Stimulated activated CD4-positive, alpha-beta T cell treated with anti-CD3 and anti-CD28 coated beads, Interleukin-12 subunit alpha, Interleukin-12 subunit beta, amount 100 ng/mL, for 24 hours (primary cell): ENCODE measurements at regions not wholly inside any gene's neighbourhood (a gene's known extent, or its start where the extent isn't known, plus 50 kb on each side); places are given as distances from the start of the nearest gene placed in this dataset.
"Not testable (repeated sequence)": the region's sequence is repeated elsewhere in the genome, so short reads cannot be mapped to it uniquely, and the experiment has no call there.

Experiments used
- DNase-seq, 2 experiments: peaks; one replicate each; pipeline ENCODE4 v3.0.0-alpha.2; 2020; ENCODE audit warnings: low read depth in 2 of 2

GRCh38 chr2:36163520-36164254 is 191.9 kb upstream of the CRIM1 start:
- DNase-seq: no peak

DNA sequence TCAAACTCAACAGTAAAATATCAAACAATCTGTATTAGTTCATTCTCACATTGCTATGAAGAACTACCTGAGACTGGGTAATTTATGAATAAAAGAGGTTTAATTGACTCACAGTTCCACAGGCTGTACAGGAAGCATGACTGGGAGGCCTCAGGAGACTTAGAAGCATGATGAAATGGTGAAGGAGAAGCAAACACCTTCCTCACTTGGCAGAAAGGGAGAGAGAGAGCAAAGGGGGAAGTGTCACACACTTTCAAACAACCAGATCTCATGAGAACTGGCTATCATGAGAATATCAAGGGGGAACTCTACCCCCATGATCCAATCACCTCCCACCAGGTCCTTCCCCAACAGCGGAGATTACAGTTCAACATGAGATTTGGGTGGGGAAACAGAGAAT is 198.5 kb upstream of the CRIM1 start:
- DNase-seq: not testable (repeated sequence)

DNA sequence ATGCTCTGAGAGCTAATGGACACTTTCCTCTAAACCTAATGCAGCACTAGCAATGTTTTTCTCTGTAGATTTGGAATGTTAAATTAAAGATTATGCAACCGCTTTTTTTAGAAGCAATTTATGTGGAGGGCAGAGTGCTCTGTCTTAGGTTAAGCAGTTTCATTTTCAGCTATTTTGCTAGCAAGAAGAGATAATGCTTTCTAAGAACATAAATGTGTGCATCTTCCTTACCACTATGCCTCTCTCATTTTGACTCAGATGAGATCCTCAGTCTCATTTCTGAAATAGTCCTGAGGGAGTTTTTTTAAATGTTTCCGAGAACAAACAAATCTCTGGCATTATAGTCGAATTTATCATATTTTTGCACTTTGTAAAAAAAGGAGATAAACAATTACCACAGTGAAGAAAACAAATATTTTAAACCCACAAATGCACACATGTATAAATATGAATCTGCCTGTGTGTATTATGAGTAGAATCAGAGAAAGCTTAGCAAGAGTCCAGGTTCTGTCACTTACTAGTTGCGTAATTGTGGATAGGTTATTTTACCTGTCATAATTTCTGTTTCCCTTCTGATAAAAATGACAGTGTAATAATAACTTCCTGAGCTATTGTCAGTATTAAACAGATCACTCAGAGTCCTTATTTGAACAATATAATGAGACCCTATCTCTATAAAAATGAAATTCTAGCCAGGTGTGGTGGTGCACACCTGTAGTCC is 207.7 kb upstream of the CRIM1 start:
- no peak for DNase-seq

- no peak for DNase-seq
Observed at GRCh38 chr2:36146765-36147164, 208.8 kb upstream of the CRIM1 start.

- no peak for DNase-seq
Observed at GRCh38 chr2:36140391-36140790, 215.2 kb upstream of the CRIM1 start.

GRCh38 chr2:36137612-36138011 is 218.0 kb upstream of the CRIM1 start:
- DNase-seq: no peak

GRCh38 chr2:36134281-36134680 is 221.3 kb upstream of the CRIM1 start:
- no peak for DNase-seq

DNA sequence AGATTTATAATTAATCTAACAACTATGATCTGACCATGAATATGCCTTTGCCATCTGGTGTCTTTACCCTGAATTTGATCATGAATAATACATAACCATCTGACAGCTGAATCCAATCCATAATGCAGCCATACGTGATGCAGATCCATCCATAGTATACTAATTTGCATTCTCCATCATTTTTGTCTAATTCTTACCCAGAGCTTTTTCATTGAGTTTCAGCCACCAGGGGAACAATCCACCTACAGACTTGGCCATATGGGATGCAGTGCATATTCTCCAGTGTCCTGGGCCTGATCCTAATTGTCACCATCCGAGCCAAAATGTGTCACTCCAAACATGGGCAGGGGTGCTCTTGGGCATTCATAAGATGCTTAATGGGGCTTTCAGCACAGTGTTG is 227.2 kb upstream of the CRIM1 start:
- DNase-seq: no peak

GRCh38 chr2:36125702-36126101 is 229.9 kb upstream of the CRIM1 start:
- DNase-seq: no peak

- no peak for DNase-seq
Observed at GRCh38 chr2:36123995-36124394, 231.6 kb upstream of the CRIM1 start.

- DNase-seq: no peak
Observed at GRCh38 chr2:36097022-36097421, 258.6 kb upstream of the CRIM1 start.

DNA sequence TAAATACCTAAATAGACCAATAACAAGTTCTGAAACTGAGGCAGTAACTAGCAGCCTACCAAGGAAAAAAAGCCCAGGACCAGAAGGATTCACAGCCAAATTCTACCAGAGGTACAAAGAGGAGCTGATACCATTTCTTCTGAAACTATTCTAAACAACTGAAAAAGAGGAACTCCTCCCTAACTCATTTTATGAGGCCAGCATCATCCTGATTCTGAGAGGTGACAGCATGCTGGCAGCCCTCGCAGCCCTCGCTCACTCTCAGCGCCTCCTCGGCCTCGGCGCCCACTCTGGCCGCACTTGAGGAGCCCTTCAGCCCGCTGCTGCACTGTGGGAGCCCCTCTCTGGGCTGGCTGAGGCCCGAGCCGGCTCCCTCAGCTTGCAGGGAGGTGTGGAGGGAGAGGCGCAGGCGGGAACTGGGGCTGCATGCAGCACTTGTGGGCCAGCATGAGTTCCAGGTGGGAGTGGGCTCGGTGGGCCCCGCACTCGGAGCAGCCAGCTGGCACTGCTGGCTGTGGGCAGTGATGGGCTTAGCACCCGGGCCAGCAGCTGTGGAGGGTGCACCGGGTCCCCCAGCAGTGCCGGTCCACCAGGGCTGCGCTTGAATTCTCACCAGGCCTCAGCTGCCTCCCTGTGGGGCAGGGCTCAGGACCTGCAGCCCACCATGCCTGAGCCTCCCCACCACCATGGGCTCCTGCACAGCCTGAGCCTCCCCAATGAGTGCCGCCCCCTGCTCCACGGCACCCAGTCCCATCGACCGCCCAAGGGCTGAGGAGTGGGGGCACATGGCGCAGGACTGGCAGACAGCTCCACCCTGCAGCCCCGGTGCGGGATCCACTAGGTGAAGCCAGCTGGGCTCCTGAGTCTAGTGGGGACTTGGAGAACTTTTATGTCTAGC is 263.5 kb upstream of the CRIM1 start:
- not testable (repeated sequence) for DNase-seq

DNA sequence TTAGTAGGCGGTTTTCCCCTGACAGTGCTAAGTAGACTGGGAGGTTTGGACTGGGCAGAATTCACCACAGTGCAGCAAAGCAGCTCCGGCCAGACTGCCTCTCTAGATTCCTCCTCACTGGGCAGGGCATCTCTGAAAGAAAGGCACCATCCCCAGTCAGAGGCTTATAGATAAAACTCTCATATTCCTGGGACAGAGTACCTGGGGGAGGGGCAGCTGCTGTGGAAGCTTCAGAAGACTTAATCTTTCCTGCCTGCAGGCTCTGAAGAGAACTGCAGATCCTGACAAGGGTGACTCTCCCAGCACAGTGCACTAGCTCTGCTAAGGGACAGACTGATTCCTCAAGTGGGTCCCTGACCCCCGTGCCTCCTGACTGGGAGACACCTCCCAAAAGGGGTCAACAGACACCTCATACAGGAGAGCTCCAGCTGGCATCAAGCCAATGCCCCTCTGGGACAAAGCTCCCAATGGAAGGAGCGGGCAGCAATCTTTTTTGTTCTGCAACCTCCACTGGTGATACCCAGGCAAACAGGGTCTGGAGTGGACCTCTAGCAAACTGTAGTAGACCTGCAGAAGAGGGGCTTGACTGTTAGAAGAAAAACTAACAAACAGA is 266.8 kb upstream of the CRIM1 start:
- DNase-seq: no peak

GRCh38 chr2:36087344-36087743 is 268.2 kb upstream of the CRIM1 start:
- no peak for DNase-seq

DNA sequence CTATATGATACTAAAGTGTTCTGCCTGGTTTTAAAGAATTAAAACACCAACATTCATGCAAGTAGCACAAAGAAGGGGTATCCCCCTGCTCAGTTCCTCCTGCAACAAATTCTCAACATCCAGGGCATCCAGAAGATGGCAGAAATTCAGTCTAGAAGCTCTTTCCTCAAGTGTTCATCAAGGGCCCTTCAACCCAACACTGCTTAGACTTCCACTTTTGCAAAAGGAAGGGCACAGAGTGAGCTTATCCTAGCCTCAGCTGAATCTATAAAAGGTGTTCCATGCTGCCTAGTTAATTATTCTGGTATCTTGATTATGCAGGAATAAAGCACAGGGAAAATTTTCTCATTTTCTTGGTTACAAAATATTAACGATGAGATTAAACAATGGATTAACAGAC is 275.8 kb upstream of the CRIM1 start:
- no peak for DNase-seq

DNA sequence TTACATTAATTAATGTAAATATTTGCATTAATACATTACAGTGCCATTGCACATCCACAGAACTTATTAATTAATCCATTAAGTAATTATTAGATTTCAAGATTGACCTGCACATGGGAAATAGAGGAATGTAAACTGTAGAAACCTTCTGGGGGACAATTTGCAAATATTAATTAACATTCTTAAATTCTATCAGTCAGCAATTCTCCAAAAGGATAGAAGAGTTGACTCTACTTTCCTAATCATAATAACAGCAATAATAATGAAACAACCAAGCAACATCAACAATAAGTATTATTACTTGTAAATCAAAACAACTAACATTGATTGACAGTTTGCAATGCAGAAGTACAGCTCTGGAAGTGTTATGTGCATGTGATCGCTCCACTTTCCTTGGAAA is 281.6 kb upstream of the CRIM1 start:
- DNase-seq: no peak

GRCh38 chr2:36071698-36072097 is 283.9 kb upstream of the CRIM1 start:
- DNase-seq: no peak

GRCh38 chr2:36069074-36069473 is 286.5 kb upstream of the CRIM1 start:
- DNase-seq: no peak

- no peak for DNase-seq
Observed at GRCh38 chr2:36068086-36068485, 287.5 kb upstream of the CRIM1 start.

DNA sequence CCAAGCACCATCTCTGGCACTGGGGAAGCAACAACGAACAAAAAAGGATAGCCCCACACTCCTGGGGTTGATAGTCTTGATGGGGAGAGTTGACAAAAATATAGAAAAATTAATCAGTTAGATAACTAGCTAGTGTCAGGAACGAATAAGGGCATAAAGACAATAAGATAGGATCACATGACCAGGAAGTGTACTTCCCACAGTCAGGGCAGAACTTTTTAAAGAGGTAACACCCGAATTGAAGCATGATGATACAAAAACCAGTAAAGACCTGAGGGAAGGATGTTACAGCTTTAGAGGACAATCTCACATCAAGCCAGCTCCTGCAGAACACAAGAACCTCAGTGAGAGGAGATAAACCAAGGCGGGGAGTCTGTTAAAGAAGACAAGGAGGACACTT is 295.4 kb upstream of the CRIM1 start:
- no peak for DNase-seq

- DNase-seq: no peak
Observed at GRCh38 chr2:36059691-36060090, 295.9 kb upstream of the CRIM1 start.

DNA sequence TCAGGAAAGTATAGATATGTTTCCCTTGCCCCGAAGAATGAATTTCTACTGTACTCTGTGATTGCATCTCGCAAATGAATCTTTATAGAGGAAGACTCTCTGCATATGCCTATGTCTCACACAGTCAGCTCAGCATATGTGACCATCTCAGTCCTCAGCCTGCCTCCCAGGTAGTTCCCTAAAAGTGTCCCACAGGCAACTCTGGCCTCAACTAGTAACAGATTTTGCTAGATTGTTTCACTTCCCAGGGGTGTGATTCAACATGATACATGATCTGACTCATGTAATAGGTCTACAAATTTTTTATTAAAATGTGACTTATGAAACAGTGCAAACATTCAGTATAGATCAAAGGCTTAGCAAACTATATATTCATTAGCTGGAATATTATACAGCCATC is 296.6 kb upstream of the CRIM1 start:
- no peak for DNase-seq
